ENCODE measurements at regions not wholly inside any gene's neighbourhood (a gene's known extent, or its start where the extent isn't known, plus 50 kb on each side); places are given as distances from the start of the nearest gene placed in this dataset.

DNA sequence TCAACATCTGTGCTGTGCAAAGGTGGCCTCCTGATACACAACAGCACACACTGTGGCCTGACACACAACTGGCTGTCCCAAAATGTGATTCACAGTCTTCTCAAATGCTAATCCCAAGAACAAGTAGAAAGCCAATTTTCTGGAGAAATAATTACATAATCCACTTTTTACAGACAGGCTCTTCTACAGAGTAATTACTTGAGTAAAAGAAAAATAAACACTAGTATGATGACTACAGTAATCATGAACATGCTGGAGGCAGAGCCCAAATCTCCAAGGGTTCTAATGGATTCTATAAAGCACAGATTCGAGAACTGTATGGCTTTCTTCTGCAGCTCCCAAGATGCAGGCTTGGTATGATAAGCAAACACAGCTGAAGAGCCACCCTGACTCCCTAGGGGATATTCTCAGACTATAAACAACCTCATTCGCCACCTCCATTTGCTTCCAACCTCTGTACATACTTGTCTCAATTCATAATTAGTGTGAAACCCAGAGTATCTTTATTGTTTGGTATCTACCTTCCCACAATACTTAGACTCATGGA, 81.9 kb downstream of the SIPA1L2 start:
- TF ChIP-seq CTCF (IDR thresholded peaks at IDR 0.05) = no peak
- no peak for TF ChIP-seq TCF7L2 (IDR thresholded peaks at IDR 0.05; ENCODE audit: low read depth, low read length)
- TF ChIP-seq, protein P1, sequence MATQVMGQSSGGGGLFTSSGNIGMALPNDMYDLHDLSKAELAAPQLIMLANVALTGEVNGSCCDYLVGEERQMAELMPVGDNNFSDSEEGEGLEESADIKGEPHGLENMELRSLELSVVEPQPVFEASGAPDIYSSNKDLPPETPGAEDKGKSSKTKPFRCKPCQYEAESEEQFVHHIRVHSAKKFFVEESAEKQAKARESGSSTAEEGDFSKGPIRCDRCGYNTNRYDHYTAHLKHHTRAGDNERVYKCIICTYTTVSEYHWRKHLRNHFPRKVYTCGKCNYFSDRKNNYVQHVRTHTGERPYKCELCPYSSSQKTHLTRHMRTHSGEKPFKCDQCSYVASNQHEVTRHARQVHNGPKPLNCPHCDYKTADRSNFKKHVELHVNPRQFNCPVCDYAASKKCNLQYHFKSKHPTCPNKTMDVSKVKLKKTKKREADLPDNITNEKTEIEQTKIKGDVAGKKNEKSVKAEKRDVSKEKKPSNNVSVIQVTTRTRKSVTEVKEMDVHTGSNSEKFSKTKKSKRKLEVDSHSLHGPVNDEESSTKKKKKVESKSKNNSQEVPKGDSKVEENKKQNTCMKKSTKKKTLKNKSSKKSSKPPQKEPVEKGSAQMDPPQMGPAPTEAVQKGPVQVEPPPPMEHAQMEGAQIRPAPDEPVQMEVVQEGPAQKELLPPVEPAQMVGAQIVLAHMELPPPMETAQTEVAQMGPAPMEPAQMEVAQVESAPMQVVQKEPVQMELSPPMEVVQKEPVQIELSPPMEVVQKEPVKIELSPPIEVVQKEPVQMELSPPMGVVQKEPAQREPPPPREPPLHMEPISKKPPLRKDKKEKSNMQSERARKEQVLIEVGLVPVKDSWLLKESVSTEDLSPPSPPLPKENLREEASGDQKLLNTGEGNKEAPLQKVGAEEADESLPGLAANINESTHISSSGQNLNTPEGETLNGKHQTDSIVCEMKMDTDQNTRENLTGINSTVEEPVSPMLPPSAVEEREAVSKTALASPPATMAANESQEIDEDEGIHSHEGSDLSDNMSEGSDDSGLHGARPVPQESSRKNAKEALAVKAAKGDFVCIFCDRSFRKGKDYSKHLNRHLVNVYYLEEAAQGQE (IDR thresholded peaks at IDR 0.05; ENCODE audit: insufficient read depth in 1 of 2, low read depth in 2 of 2, low read length in 1 of 2) = no peak
- no peak for TF ChIP-seq POLR2AphosphoS5 (IDR thresholded peaks at IDR 0.05; ENCODE audit: low read depth, low read length)
